Lung (tissue), 11 donors: ENCODE measurements at regions not wholly inside any gene's neighbourhood (a gene's known extent, or its start where the extent isn't known, plus 50 kb on each side); places are given as distances from the start of the nearest gene placed in this dataset.

ENCODE experiments used
- ATAC-seq: fragments of 200-7000 bp; cut with Tn5 transposase; one replicate; pipeline ENCODE4 v1.9.1; 2020; ENCODE audit warnings: moderate number of reproducible peaks; ENCODE audit not compliant: insufficient read depth, low FRiP score
- DNase-seq, 3 donors: peaks; one replicate each; pipeline ENCODE4 v3.0.0-alpha.2; 2013 to 2017
- H3K27ac ChIP-seq, 2 donors: one replicate each; pipeline ENCODE4 v1.5.1; 2013; ENCODE audit warnings: mild to moderate bottlenecking in 2 of 2, moderate library complexity in 2 of 2, control low read depth in 1 of 2, inconsistent platforms in 1 of 2, low read depth in 1 of 2, low read length in 1 of 2
- H3K27me3 ChIP-seq, 3 donors: one replicate each; pipeline ENCODE4 v1.5.1; 2013; ENCODE audit warnings: low read length in 2 of 3; ENCODE audit not compliant: control insufficient read depth in 3 of 3, insufficient read depth in 3 of 3
- H3K36me3 ChIP-seq, 4 donors: one replicate each; pipeline ENCODE4 v1.5.1; 2013; ENCODE audit warnings: low read length in 4 of 4, mild to moderate bottlenecking in 1 of 4, moderate library complexity in 1 of 4; ENCODE audit not compliant: control insufficient read depth in 4 of 4, insufficient read depth in 4 of 4
- H3K4me1 ChIP-seq, 5 donors: one replicate each; pipeline ENCODE4 v1.5.1; 2013; ENCODE audit warnings: low read length in 5 of 5, mild to moderate bottlenecking in 2 of 5, moderate library complexity in 1 of 5; ENCODE audit not compliant: control insufficient read depth in 5 of 5, insufficient read depth in 5 of 5
- H3K4me3 ChIP-seq: one replicate; pipeline ENCODE4 v1.5.1; 2013; ENCODE audit warnings: mild to moderate bottlenecking, control low read depth, moderate library complexity
- H3K9ac ChIP-seq, 2 donors: one replicate each; pipeline ENCODE4 v1.5.1; 2013; ENCODE audit warnings: low read length in 2 of 2, control low read depth in 1 of 2; ENCODE audit not compliant: insufficient read depth in 1 of 2
- H3K9me3 ChIP-seq, 4 donors: one replicate each; pipeline ENCODE4 v1.5.1; 2013; ENCODE audit warnings: low read length in 3 of 4, mild to moderate bottlenecking in 1 of 4, moderate library complexity in 1 of 4; ENCODE audit not compliant: control insufficient read depth in 4 of 4, insufficient read depth in 3 of 4
- WGBS, 2 donors: extraction: QIAGEN DNeasy Blood & Tissue Kit; methylation state at CpG; one replicate each; pipeline ENCODE4 v1.1.7; 2013; 5-methylcytosine and 5-hydroxymethylcytosine counted together
- TF ChIP-seq, protein P1 (sequence below): IDR thresholded peaks from 2 replicates; pipeline ENCODE4 v1.5.1; 2012; ENCODE audit warnings: mild to moderate bottlenecking; ENCODE audit errors: control extremely low read depth, extremely low read depth
- donor health status: control.
- donor health status: control.
- donor health status: Bipolar disorder and iron deficiency.
- donor health status: healthy.
- donor health status: DM: yes; HTN: yes; CAD: no.

DNA sequence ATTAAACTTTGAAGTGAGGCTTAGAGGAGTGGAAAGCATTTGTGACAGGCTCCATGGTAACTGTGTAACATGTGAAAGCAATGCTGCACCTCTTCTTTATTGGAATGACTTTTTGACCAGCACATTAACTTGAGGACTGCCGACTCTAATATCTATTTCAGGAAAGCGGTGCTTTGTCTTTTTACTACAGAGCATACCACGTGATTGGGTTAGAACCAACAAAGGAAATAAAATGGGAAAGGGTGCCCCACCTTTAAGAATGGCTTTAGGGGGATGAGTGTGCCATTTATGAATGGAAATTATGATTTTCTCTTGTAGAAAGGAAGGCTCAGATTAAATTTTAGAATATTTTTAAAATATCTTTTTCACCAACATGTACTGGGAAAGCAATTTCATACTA lies 57.3 kb upstream of the VPREB1 start:
- Histone ChIP-seq H3K4me3 (no peak overlapping the region), H3K27me3 (no peaks in the 10 kb centered on the region), H3K27ac (no peak overlapping the region), H3K9ac (no peak overlapping the region), H3K36me3 (no peaks in the 10 kb centered on the region), H3K9me3 (no peaks in the 10 kb centered on the region), H3K4me1 (no peaks in the 10 kb centered on the region)
- 48 to 52% methylated on average over 3 of the region's 3 CpGs for WGBS, 2 donors
- ATAC-seq (no peak), DNase-seq (no peak)
- TF ChIP-seq, protein P1, sequence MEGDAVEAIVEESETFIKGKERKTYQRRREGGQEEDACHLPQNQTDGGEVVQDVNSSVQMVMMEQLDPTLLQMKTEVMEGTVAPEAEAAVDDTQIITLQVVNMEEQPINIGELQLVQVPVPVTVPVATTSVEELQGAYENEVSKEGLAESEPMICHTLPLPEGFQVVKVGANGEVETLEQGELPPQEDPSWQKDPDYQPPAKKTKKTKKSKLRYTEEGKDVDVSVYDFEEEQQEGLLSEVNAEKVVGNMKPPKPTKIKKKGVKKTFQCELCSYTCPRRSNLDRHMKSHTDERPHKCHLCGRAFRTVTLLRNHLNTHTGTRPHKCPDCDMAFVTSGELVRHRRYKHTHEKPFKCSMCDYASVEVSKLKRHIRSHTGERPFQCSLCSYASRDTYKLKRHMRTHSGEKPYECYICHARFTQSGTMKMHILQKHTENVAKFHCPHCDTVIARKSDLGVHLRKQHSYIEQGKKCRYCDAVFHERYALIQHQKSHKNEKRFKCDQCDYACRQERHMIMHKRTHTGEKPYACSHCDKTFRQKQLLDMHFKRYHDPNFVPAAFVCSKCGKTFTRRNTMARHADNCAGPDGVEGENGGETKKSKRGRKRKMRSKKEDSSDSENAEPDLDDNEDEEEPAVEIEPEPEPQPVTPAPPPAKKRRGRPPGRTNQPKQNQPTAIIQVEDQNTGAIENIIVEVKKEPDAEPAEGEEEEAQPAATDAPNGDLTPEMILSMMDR, result no peak

- DNase-seq, result no peak
- no peaks in the 10 kb centered on the region for H3K36me3 ChIP-seq
- TF ChIP-seq, protein P1, result no peak
- H3K27ac ChIP-seq, result no peak overlapping the region
- H3K4me1 ChIP-seq, result no peaks in the 10 kb centered on the region
- no peaks in the 10 kb centered on the region for H3K9me3 ChIP-seq
- H3K4me3 ChIP-seq, result no peak overlapping the region
- no peak for ATAC-seq
- H3K9ac ChIP-seq, result no peak overlapping the region
- 66 to 71% methylated on average over 5 of the region's 5 CpGs for WGBS, 2 donors
- H3K27me3 ChIP-seq, result no peaks in the 10 kb centered on the region
Measured at GRCh38 chr22:22185844-22186499, 58.6 kb upstream of the VPREB1 start.

GRCh38 chr22:22185217-22185616 lies 59.4 kb upstream of the VPREB1 start:
- H3K27me3 ChIP-seq, result no peaks in the 10 kb centered on the region
- no peak for DNase-seq
- no peaks in the 10 kb centered on the region for H3K9me3 ChIP-seq
- no peak overlapping the region for H3K9ac ChIP-seq
- no peaks in the 10 kb centered on the region for H3K4me1 ChIP-seq
- H3K36me3 ChIP-seq, result no peaks in the 10 kb centered on the region
- no peak overlapping the region for H3K27ac ChIP-seq
- TF ChIP-seq, protein P1, result no peak
- no peak overlapping the region for H3K4me3 ChIP-seq
- no peak for ATAC-seq
- 60 to 64% methylated on average over 3 of the region's 3 CpGs for WGBS, 2 donors

- TF ChIP-seq, protein P1, result no peak
- Histone ChIP-seq H3K36me3 (no peaks in the 10 kb centered on the region), H3K9me3 (no peaks in the 10 kb centered on the region), H3K27ac (no peak overlapping the region), H3K4me3 (no peak overlapping the region), H3K9ac (no peak overlapping the region), H3K27me3 (no peaks in the 10 kb centered on the region), H3K4me1 (no peaks in the 10 kb centered on the region)
- ATAC-seq (no peak), DNase-seq (no peak)
- 66 to 67% methylated on average over 6 of the region's 6 CpGs for WGBS, 2 donors
Measured at GRCh38 chr22:22184277-22184807, 60.2 kb upstream of the VPREB1 start.
